GM12874 (cell line): ENCODE measurements at regions not wholly inside any gene's neighbourhood (a gene's known extent, or its start where the extent isn't known, plus 50 kb on each side); places are given as distances from the start of the nearest gene placed in this dataset.

Source experiments
- CTCF ChIP-seq: IDR thresholded peaks from 2 replicates; pipeline ENCODE4 v1.5.1; 2011; ENCODE audit warnings: low read depth, mild to moderate bottlenecking, control low read depth, low read length, moderate library complexity; ENCODE audit not compliant: insufficient read depth

- no peak for TF ChIP-seq CTCF
These were observed 50.1 kb upstream of the SYTL5 start for GRCh38 chrX:37956223-37956622.
